EH (cell line): ENCODE measurements at regions not wholly inside any gene's neighbourhood (a gene's known extent, or its start where the extent isn't known, plus 50 kb on each side); places are given as distances from the start of the nearest gene placed in this dataset.
A peak's percentile ranks its signal among the peaks of the same experiment; 100 is the strongest.

ENCODE experiments used
- DNase-seq: peaks from one replicate; pipeline ENCODE4 v3.0.0-alpha.2; 2015; ENCODE audit warnings: low read depth

DNA sequence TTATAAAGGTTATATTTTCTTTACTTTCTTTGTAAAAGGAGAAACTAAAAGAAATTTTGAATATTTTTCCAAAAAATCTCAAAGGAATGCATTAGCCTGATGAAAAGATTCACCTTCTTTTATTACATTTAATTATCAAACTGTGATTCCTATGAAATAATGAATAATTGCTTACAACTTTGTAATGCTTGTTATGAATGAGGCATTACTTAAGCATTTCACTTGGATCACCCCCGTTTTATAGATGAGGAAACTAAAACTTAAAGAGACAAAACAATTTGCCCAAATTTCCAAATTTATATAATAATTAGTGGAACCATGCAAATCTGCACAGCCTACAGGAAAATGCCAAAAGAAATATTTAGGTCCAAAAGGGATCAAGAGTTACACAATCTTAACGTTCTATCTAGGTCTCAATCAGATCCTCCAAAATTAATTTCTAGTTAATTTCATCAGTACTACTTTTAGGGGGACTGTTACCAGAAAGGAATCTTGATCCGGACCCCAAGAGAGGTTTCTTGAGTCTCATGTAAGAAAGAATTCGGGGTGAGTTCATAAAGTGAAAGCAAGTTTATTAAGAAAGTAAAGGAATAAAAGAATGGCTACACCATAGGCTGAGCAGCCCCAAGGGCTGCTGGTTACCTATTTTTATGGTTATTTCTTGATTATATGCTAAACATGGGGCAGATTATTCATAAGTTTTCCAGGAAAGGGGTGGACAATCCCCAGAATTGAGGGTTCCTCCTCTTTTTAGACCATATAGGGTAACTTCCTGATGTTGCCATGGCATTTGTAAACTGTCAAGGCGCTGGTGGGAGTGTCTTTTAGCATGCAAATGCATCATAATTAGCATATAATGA is 288.0 kb downstream of the ADGB start:
- no peak for DNase-seq

DNA sequence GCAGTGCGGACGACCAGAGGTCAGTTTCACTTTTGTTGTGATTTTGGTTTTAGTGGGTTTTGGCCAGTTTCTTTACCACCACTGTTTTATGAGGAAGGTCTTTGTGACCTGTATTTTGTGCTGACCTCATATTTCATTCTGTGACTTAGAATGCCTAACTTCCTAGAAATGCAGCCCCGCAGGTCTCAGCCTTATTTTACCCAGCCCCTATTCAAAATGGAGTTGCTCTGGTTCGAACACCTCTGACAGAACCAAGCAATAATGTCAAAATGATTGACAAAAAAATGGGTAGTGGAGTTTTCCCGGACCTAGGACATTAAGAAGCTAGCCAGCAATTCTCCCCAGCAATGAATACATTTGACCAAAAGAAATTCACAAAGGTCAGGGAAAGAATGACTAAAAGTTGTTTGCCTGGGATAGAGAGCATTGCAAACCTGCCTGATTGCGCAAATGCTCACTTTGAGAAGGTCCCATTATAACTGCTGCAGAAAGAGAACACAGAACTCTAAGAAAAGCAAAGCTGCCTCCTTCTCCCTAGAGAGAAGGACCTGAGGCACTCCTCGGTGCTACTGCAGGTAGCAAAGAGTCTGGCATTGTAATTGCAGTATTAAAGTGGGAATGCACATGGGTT is 288.8 kb downstream of the ADGB start:
- peak; percentile 29 for DNase-seq

DNA sequence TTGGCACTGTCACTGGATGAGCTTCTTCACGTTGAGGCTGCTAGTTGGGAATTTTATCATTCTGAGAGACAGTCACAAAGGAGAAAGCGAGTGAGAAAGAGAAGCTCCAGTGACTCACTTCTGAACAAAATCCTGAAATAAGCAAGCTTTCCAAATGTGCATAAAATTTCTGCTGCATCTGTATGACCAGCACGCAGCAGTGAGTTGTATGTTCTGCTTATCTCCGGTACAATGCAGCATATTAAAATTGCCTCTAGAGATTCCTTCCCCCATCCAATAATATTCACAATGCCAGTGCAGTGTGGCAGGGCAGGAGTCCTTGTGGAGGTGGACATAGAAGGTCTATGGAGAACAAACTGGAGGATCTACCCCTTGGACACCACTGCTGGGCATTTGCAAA is 290.5 kb downstream of the ADGB start:
- DNase-seq: no peak

DNA sequence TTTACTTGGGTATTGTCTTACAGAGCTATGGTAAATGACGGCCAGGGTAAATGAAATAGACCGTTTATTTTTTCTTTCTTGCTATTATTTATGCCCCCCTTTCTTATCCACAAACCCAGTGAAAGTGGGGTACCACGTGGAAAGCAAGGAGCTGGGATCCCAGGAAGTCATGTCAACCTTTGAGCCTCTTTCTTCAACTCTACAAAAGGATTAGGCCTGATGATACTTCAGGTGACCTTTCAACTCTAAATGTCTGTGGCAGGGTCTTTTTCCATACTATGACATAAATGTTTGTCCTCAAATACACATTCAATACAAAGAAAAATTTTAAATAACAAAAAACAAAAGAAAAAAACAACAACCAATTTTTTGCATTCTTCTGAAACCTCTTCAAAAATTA is 291.4 kb downstream of the ADGB start:
- no peak for DNase-seq

DNA sequence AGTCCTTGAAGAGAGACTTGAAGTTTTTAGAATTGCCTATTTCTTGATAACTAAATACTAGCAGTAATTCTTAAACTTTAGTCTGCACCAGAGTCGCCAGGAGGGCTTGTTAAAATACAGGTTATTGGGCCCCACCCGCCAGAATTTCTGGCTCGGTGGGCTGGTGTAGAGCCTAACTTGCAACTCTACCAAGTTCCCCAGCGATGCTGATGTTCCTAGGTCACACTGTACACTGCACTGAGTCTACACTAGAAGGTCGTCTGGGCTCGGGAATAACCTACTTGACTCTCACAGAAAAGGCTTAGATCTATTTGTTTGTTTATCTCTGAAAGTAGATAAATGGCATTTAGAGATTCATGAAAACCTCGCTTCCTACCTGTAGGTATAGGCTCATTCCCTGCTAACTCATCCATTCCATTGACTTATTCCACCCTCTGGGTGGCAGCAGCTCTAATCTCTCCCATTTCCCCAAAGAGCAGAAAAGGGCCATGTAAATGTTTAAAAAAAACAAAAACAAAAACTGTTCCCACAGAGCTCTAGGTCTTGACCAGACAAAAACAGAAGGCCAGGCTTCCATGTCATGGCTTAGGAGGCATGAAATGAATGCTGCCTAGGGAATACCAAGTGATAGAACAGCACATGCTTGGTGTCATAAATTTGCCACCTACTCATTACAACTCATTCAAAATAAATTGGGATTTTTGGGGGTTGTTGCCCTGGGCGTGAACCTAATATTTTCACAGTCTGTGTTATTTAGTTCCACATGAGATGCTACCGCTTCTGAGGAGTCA is 292.1 kb downstream of the ADGB start:
- peak; percentile 25 for DNase-seq

DNA sequence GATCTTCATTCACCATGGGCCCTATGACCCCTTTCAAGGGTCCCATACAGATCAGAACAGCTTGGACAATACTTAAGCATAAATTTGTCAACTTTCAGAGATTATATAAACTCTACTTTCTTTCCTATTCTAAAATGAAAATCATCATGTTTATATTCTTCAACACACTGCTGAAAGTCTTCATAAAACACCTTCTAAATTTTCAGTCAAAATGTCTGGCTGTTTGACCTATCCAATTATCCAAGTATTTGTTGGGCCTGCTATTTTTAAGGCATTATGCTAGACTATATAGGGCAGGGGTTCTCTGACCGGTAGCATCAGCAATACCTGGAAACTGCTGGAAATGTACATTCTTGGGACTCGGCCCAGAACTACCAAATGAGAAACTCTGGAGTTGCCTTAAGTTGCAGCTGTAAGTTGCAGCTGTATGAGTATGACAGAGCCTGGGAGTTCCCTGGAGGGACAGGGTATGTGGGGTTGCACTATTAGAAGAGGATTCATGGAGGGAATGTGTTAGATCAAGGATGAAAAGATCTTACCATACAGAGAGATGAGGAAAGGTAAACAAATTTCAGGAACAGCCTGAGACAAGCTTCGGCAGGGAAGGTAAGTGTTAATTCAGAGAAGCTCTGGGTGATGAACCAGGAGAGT is 293.0 kb downstream of the ADGB start:
- no peak for DNase-seq

DNA sequence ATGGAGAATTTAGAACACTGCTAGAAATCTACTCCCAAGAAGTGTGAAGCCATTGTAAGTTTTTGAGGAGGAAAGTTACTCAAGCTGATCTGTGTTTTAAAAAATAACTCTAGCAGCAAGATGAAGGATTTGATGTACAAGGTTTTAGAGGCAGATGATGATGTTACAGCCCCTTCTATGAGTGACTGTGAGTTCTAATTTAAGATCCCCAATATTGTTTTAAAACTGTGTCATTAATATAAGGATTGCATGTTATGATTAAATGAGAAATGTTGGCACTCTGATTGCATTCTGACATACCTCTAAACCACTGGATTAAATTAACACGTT is 293.5 kb downstream of the ADGB start:
- DNase-seq: no peak

DNA sequence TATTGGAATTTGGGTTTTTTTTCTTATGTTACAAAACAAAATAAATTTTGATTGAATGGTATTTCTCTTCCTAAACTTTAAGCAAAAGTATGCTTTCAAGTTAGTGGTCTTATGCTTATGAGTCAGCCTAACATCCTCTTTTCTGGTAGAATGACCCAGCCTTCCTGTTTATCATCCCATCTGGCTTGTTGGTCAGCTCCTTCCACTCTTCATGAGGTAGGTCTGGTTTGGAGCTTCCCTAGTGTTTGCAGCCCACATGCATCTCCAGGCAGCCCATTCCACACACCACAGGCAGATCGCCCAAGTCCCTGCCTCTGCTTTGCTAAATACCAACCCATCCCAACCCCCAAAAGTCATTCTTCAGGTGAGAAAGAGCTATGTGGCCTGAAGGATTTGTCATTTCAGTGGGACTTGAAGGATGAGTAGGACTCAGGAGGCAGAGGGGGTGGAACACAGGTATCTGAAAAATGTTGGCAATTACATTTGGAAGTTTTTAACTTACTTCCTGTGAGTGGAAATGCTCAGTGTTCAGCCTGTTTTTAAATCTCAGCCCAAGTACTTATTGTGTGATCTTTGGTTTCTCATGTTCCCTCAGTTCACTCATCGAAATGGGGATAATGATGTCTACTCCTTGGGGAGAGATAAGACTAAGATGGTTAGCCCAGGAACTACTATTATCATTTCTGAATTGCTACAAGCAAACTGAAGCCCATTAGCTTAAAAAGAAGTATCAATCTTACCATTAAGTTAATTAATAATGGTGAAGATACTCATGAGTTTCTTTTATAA is 294.0 kb downstream of the ADGB start:
- peak; percentile 90 for DNase-seq

DNA sequence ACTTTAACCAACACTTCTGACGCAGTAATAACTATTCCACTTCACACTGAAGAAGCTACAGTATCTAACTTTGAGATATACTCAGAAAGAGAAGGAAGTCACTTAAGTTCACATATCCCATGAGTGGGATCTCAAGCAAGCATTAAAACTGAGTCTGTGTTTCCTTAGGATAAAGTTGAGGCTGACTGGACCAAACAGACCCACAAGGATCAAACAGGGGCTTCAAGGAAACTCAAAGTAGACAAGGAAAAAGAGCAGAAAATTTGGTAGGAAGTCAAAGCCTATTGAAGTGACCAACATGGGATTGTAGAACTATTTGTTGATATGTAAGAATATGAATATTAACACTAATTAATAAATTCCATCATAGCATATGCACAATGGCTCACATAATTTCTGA is 294.9 kb downstream of the ADGB start:
- DNase-seq: no peak

DNA sequence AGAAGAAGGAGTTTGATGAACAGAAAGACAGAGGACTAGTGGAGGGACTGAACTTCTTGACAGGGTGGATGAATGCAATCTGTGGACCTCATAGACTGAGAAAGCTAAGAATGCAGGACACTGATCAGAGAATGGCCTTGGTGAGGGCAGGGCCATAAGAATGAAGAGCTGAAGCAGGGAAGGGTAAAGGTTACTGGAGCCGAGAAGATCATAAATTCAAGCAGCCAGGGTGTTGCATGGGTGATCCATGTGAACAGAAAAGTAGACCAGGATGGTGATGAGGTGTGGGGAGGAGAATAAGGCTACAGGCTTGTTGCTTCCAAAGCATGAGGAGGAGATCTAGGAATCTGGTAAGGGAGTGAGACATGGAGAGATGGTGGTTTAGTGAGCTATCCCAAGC is 295.9 kb downstream of the ADGB start:
- DNase-seq: no peak

DNA sequence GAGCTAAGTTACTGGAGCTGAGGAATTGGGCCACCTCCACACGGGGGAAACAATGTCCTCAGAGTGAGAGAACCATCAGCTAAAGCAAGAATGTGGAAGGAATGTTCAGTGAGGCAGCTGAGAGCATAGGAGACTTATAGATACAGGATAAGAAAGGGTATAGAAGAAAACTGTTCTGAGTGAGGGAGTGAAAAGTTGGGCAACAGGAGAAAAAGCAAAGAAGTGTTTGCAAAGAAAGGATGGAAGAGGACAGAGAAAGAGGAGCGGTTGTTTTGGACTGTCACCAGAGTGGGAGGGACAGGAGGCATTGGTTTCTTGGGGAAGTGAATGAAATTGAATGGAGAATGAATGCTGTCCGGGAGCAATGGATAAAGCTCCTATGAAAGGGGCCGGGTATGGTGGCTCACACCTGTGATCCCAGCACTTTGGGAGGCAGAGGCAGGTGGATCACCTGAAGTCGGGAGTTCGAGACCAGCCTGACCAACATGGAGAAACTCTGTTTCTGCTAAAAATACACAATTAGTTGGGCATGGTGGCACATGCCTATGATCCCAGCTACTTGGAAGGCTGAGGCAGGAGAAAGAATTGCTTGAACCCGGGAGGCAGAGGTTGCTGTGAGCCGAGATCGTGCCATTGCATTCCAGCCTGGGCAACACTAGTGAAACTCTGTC is 296.5 kb downstream of the ADGB start:
- no peak for DNase-seq

DNA sequence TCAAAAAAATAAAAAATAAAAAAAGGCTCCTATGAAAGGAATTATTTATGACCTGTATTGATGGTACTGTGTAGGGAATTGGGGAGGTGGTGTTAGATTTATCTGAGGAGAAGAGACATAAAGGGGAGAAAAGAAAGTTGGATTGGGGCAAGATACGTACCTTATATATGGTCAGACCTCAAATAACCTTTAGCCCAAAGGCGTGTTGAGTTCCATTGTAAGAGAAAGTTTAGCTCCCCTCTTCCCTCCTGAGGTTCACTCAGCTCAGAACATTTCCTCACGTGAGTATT is 296.9 kb downstream of the ADGB start:
- DNase-seq: no peak

DNA sequence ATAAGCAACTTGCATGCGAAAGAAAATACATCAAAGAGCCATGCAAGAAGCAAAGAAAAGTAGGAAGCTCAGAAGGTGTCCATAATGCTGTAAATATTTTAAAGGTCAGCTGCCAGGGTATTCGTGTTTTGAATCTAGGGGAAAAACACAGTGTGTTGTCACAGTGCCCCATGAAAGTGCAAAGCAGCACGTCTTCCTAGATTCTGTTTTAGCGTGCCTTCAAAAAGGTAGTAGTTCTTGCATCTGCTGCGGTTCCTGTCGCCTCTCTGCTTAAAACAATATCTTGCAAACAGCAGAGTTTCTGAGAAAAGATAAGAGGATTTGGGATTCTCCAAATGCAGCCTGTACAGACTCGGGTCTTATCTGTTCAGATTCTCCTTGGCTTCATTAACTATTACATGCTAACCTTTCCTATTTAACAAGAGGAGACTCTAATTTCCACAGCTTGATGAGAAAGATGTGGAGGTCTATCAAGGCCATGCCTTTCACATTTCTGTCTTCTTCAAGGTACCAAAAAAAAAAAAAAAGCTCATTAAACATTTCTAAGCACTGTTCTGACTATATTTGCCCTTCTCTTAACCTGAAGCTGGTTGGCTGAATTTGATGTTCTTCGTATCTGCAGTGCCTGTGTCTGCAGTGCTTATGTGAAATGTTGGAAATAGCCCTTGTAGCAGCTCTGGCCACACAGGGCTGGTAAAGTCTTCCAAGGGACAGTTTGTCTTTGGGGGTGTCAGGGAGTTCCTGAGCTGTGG is 297.5 kb downstream of the ADGB start:
- DNase-seq: no peak

DNA sequence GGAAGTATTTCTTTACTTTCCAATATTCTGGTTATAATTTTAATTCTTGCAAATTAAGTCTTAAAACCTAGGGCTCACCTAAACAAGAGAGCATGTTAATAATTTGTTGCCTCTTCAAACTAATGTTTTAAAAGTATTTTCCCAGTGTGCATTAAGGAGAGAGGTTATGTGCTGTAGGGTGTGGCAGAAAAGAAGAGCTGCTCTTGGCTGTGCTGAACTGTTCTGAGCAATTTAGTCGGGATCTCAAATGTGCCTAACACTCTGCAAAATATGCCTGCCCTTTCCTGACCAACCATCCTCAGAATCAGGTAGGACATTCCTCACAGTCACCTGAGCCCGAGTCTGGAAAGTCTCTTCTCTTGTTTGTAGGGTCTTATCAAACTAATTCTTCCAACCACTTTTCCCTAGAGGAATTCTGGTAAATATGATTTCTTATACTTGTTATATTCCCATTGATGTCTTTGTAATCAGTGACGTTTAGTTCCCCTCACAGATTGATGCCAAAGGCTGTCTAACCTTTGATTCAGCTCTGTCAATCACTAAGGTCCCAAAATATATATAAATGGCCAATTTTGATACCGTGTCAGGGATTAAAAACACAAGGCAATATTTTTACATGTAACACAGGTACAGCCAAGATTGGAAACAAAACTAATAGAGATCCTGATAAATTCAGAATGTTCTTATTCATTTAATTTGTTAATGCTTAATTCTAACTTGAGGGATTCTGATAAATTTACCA is 298.4 kb downstream of the ADGB start:
- DNase-seq: no peak

DNA sequence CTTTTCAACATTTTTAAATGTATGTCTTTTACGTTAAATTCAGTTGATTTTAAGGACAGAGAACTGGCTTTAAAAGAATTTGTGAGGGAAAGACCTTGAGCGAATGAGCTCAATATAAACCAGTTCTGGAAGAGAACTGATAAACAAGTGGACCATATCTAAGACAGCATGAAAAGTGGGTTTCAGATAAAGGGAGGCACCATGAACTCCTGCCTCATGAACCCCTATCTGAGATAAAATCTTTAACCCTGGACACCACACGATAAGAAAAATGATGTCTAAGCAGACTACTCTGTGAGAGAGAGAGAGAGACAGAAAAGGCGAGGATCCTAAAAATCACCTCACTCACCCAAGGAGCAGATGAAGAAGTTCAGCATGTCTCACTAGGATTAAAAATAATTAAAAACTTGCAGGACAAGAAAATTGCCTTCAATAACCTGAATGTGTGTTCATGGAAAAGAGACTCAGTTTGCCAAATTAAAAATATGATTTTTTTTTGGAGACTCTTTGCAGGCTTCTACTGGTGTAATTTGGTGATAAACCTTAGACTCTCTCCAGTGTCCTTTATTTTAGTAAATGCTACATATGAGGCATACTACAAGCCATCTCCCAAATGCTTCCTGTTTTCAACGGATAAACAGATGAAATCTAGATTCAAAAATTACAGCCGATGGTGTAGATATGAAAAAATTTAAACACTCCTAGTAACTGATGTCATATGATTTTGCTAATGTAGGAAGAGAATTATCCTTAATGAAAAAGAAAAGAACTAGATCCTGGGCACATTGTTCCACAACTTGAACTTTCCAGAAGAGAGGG is 299.5 kb downstream of the ADGB start:
- no peak for DNase-seq

DNA sequence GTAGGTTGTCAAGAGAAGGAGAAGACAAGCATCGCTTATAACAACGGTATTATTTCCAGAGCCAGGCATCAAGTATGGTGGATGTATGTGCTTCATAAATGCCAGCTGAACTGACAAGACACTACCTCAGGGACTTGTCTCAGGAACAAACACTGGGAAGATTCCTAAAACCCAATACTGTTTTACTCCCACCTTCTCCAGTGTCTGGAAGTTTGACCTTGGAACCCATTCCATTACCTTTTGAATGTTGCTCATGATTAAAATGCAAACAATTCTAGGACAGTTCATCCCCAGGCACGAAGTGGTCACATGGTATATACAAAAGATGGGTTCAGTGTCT is 300.1 kb downstream of the ADGB start:
- DNase-seq: no peak

DNA sequence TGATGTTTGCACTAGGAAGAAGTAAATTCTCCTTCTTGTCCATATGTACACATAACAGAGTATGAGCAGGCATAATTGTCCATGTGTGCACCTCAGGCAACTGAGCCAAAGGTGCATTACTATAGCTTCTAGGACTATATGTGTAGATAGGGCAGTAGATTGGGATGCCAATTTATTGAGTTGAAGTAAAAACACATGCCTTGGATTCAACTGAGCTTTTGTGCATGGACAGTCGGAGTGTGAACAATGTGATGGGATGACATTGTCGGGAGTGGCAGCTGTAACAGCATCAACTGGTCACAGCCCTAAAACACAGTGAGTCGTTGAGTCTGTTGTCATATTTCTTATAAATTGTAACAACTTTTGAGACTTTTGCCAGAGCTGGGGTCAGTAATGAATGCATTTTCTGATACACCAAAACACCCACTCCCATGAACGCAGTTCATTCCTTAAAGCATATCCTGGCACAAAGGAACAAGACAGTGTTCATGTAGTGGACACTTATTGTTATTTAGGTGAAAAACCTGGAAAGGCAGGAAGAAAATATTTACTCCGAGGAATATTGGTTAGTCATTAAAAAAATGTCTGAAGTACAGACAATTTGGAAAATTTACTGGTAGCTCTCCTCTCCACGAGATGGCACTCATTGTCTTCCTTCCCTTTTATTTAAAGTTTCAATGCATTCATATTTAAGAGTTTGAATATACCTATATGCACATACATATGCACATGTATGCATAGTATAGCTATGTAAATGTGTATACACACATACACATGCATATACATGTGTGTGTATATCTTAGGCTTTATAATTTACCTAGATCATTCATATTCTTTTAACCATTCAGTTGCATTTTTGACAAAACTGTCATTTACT is 302.0 kb upstream of the STXBP5 start:
- no peak for DNase-seq

DNA sequence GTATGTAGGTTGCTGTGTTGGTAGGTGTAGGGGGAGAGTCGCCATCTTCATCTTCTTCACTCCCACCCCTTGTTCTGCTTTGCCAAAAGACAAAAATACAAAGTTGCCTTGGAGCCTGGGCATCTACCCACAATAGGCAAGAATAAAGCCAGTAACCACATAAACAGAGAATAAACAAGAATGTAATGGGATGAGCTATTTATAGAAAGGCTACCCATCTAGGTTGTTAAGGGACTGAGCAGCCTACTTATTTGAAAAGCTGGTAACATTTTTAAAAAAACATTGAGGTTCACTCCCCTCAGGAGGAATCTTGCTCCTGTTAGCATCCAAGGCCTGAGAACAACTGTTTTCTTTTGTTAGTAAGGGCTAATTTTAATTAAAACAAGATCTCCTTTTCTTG is 301.4 kb upstream of the STXBP5 start:
- DNase-seq: peak; percentile 39
